ENCODE measurements at regions not wholly inside any gene's neighbourhood (a gene's known extent, or its start where the extent isn't known, plus 50 kb on each side); places are given as distances from the start of the nearest gene placed in this dataset.

GRCh38 chr20:20872428-20872827 is 160.0 kb upstream of the RALGAPA2 start (continued):
- TF ChIP-seq MGA (IDR thresholded peaks at IDR 0.05) (no peak), TFAM (CRISPR knock-in tag; conservative IDR thresholded peaks at IDR 0.05) (no peak), POLR2AphosphoS5 (IDR thresholded peaks at IDR 0.05; ENCODE audit: control insufficient read depth, insufficient read depth, low read depth, low read length) (no peak), KDM1A (IDR thresholded peaks at IDR 0.05) (no peak), MCM7 (IDR thresholded peaks at IDR 0.05) (no peak)

Data from K562 (cell line).